SKM-1 treated with dmso at 0.1 percent for 144 hours (cell line): ENCODE measurements at regions not wholly inside any gene's neighbourhood (a gene's known extent, or its start where the extent isn't known, plus 50 kb on each side); places are given as distances from the start of the nearest gene placed in this dataset.
"Not testable (repeated sequence)": the region's sequence is repeated elsewhere in the genome, so short reads cannot be mapped to it uniquely, and the experiment has no call there.

ENCODE experiments used
- DNase-seq: peaks from one replicate; lab custom pipeline; 2025; ENCODE audit not compliant: unreplicated experiment; lab: John Stamatoyannopoulos, UW

GRCh38 chr7:57198801-57199200 lies 66.6 kb upstream of the ZNF479 start:
- no peak for DNase-seq

- DNase-seq: no peak
These were observed 67.0 kb upstream of the ZNF479 start for GRCh38 chr7:57199252-57199651.

- no peak for DNase-seq
These were observed 69.0 kb upstream of the ZNF479 start for GRCh38 chr7:57201021-57201894.

GRCh38 chr7:57201895-57202210 lies 69.6 kb upstream of the ZNF479 start:
- no peak for DNase-seq

GRCh38 chr7:57202274-57202673 lies 70.0 kb upstream of the ZNF479 start:
- DNase-seq: no peak

- no peak for DNase-seq
These were observed 71.0 kb upstream of the ZNF479 start for GRCh38 chr7:57203161-57203791.

GRCh38 chr7:57203858-57204257 lies 71.6 kb upstream of the ZNF479 start:
- not testable (repeated sequence) for DNase-seq

- DNase-seq: no peak
These were observed 72.2 kb upstream of the ZNF479 start for GRCh38 chr7:57204411-57204811.

- DNase-seq: no peak
These were observed 72.8 kb upstream of the ZNF479 start for GRCh38 chr7:57205000-57205399.

- DNase-seq: no peak
These were observed 75.6 kb upstream of the ZNF479 start for GRCh38 chr7:57207836-57208235.

GRCh38 chr7:57210212-57210611 lies 78.0 kb upstream of the ZNF479 start:
- no peak for DNase-seq

- DNase-seq: no peak
These were observed 78.6 kb upstream of the ZNF479 start for GRCh38 chr7:57210871-57211270.

GRCh38 chr7:57211428-57212100 lies 79.3 kb upstream of the ZNF479 start:
- DNase-seq: no peak

- no peak for DNase-seq
These were observed 83.2 kb upstream of the ZNF479 start for GRCh38 chr7:57215423-57215822.

- DNase-seq: no peak
These were observed 84.1 kb upstream of the ZNF479 start for GRCh38 chr7:57216340-57216739.

- DNase-seq: no peak
These were observed 86.0 kb upstream of the ZNF479 start for GRCh38 chr7:57218196-57218716.

- no peak for DNase-seq
These were observed 88.5 kb upstream of the ZNF479 start for GRCh38 chr7:57220746-57221145.

- no peak for DNase-seq
These were observed 93.4 kb upstream of the ZNF479 start for GRCh38 chr7:57225666-57226065.

- not testable (repeated sequence) for DNase-seq
These were observed 109.0 kb upstream of the ZNF479 start for GRCh38 chr7:57241236-57241635.

GRCh38 chr7:57243551-57243950 lies 111.3 kb upstream of the ZNF479 start:
- DNase-seq: not testable (repeated sequence)

- not testable (repeated sequence) for DNase-seq
These were observed 112.2 kb upstream of the ZNF479 start for GRCh38 chr7:57244345-57244980.
